Mucosa of gallbladder (tissue), 1 donor: ENCODE measurements at regions not wholly inside any gene's neighbourhood (a gene's known extent, or its start where the extent isn't known, plus 50 kb on each side); places are given as distances from the start of the nearest gene placed in this dataset.
"Not testable (repeated sequence)": the region's sequence is repeated elsewhere in the genome, so short reads cannot be mapped to it uniquely, and the experiment has no call there.

Experiments
- DNase-seq: peaks from one replicate; pipeline ENCODE4 v3.0.0-alpha.2; 2020; ENCODE audit warnings: low spot score
- donor health status: DM: no; HTN: no; CAD: no.

DNA sequence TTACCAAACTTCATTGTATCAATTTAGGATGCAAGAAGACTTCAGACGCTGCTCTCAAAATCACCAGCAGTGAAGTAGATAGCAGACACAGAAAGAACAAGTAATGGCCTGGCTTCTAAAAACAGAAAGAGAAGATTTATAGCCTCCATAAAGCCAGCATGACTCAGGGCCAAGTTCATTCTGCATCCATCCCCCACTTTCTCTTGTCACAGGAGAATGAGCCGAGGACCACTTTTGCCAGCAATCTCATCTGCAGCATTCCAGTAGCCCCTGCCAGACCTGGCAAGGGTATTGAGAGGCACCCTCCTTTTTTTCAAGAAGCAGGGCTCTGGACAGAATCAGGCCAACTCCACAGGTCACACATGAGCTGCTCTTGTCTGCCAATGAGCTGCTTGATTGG lies 355.4 kb upstream of the SOX9 start:
- no peak for DNase-seq

DNA sequence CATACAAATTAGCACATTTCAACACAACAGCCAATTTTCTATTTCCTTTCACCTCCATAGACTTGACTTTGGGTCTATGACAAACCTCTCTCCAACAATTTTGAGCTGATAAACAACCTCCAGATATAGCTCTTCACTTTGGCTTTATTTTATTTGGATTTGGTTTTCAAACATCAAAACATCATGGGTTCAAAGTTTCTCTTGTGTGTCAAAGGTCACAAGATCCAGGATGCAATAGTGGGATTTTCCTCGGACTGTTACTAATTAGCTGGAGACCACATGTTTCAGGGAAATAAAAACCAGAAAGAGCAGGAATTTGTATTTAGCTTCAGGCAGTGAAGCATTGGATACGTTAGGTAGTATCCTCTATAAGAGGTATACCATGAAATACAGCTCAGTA lies 351.0 kb upstream of the SOX9 start:
- no peak for DNase-seq

DNA sequence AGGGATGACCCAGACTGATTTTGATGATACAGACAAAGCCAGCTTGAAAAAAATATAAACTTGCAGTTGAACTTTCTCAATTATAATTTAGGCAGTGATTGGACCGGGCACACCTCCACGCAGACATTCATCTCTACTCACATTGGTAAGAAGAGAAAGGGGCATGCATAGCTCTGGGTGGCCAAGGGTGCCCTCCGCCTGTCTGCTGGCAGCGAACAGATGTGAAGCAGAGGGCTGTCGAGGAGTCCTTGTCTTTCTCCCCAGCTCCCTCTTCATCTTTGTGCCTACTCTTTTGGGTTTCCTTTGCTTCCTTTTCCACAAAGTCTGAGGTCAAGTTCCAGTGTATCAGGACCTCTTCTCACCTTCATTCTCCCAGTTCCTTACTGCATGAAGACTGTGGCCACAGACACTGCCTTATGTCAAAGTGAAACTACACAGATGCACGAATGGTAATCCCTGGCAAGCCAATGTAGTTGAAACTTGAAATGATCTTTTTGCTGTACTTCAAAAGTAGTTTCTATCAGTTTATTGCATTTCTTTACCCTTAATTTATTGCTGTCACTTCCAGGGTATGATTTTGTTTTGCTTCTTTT lies 343.7 kb upstream of the SOX9 start:
- DNase-seq = no peak

DNA sequence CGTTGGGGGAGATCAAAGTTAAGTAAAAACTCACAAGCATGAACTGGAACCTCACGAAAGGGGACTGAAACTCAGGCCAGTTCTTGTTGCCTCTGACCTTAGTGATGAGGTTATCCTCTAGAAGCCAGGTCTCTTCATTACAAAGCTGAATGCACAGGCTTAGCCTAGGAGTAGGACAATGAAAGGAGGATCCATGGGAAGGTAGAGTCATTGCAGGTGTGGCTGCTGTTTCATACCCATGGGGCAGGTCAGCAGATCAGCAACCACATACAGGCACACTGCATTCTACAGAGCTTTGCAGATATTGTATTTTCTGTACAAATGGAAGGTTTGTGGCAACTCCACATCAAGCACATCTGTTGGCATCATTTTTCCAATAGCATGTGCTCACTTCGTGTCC lies 341.3 kb upstream of the SOX9 start:
- DNase-seq = no peak

DNA sequence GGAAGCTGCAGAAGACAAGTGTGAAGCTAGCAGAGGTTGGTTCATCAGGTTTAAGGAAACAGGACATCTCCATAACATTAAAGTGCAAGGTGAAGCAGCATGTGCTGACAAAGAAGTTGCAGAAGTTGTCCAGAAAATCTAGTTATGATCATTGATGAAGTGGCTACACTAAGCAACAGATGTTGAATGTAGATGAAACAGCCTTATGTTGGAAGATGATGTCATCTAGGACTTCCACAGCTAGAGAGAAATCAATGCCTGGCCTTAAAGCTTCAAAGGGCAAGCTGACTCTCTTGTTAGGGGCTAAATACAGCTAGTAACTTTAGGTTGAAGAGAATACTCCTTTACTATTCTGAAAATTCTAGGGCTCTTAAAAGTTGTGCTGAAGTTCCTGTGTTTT lies 340.2 kb upstream of the SOX9 start:
- no peak for DNase-seq

DNA sequence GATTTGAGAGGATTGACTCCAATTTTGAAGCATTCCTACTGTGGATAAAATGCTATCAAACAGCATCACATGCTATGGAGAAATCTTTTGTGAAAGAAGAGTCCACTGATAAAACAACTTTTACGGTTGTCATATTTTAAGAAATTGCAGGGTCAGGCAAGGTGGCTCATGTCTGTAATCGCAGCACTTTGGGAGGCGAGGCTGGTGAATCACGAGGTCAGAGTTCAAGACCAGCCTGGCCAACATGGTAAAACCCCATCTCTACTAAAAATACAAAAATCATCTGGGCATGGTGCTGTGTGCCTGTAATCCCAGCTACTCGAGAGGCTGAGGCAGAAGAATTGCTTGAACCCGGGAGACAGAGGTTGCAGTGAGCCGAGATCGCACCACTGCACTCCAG lies 338.8 kb upstream of the SOX9 start:
- DNase-seq = not testable (repeated sequence)

- DNase-seq = no peak
Observed at GRCh38 chr17:71790791-71791190, 330.0 kb upstream of the SOX9 start.

DNA sequence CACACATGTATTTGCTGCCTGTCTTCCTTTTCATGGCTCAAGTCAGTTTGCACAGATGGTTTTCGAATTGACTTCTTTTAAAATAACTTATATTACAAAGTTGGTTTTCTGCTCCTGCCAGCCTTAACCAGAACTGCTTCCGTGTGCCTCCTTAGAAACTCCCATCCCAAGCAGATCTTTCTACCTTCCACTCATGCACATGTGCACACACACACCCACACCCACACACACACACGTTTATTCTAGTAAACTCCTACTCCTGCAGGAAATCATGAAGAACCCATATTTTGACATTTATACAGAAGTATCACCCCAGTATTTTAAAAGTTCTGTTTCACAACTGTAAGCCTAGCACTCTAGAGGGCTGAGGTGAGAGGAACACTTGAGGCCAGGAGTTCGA lies 329.5 kb upstream of the SOX9 start:
- DNase-seq = no peak

- peak; percentile 49 for DNase-seq
Observed at GRCh38 chr17:71792966-71793365, 327.9 kb upstream of the SOX9 start.

- DNase-seq = no peak
Observed at GRCh38 chr17:71793518-71793917, 327.3 kb upstream of the SOX9 start.

GRCh38 chr17:71798701-71799100 lies 322.1 kb upstream of the SOX9 start:
- DNase-seq = no peak

DNA sequence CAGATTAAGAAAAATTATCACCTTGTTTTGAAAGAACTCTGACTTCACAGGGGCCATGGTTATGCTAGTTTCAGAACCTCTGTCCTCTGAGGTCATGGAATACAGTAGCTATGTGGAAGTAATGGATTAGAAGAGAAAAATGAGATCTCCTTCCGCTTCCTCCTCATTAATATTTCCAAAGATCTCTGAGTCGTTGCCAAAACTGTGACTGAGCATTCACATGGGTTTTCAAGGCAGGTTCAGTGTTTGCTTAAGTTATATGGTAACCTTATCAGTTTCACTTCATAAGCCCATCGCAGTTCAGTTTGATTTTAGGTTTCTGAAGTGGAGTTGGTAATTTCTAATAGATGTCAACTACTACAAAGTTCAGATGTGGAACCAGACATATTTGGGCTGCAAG lies 321.2 kb upstream of the SOX9 start:
- peak; percentile 45 for DNase-seq

GRCh38 chr17:71801301-71801700 lies 319.5 kb upstream of the SOX9 start:
- DNase-seq = no peak

DNA sequence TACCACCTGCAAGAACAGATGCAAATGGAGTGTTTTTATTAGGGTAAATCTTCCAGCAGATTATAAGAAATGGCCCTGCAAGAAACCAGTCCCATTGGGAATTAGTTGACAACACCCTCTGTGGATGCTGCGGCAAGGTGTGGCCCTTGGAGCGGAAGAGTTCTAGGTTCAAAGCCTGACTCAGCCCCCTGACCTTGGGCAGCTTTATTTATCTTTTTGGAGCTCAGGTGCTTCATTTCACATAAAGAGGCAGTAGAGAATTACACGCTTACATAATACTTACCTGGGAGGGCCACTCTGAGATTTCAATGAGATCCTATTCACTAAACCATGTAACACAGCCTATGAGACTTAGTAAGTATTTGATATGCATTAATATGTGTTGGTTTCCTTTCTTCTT lies 318.2 kb upstream of the SOX9 start:
- no peak for DNase-seq

DNA sequence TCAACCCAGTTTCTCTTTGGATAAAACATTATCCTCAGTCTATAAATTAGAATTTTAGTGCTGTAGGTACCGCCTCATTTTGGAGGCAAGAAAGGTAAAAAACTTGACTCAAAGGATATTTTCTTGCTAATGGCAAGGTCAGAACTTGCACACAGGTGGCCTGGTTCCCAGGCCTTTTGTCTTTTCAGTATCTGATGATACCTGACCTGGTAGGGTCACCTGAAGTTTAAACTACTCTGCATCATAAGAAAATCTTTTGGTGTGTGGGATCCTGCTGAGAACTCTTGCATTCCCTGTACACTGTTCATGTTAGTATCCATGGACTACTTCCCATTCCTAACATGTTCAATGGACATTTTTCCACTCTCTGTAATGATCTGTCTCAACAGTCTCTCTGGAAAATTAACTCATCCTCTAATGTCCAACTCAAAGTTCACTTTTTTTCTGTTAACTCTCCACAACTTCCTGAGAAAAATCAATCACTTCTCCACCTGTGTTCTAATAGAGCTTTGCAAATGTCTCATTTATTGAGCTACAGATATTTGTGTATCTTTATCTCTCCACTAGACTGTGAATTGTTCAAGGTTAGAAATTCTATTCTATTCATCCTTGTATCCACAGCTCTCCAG lies 317.1 kb upstream of the SOX9 start:
- no peak for DNase-seq

DNA sequence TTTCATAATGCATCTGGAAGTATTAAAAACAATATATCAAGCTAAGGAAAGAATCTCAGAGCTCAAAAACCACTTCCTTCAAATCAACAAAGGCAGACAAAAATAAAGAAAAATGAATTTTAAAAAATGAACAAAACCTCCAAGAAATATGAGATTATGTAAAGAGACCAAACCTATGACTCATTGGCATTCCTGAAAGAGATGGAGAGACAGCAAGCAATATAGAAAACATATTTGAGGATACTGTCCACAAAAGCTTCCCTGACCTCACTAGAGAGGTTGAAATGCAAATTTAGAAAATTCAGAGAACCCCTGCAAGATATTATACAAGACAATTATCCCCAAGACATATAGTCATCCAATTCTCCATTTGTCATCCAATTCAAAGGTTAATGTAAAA lies 311.3 kb upstream of the SOX9 start:
- DNase-seq = no peak

- not testable (repeated sequence) for DNase-seq
Observed at GRCh38 chr17:71813861-71814260, 307.0 kb upstream of the SOX9 start.

DNA sequence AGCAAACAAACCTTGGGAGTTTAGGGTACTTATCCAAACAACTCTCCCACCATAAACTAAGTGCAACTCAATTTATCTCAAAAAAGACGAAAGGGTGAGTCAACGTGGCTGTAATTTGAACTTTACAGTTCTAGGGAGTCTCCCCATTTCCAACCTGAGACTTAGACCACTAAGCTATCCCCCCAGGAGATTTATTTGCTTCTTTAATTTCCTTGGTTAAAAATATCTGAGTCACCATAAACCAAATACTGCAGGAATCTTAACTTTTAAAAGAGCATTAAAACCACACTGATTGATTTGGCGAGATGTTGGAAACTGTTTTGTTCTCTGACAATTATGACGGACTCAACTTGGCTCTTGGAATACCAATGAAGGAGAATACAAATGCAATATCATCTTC lies 299.3 kb upstream of the SOX9 start:
- no peak for DNase-seq

GRCh38 chr17:71824671-71825070 lies 296.1 kb upstream of the SOX9 start:
- DNase-seq = no peak

DNA sequence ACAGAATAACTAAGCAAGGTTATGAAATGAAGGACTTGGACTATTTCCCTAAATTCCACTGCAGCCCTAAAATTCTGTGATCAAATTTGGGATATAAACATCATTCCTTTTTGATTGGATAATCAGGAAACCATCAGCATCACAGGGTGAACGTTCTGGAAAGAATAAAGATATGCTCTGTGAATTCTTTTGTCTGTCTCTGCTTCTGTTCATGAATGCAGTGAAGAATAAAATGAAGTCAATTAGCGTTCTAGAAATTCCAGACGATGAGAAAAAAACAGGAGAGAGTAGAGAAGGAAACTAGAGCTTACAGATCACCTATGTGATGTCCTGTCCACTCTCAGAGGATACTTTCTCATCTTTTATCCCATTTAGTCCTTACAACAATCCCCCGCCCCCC lies 295.1 kb upstream of the SOX9 start:
- DNase-seq = no peak

DNA sequence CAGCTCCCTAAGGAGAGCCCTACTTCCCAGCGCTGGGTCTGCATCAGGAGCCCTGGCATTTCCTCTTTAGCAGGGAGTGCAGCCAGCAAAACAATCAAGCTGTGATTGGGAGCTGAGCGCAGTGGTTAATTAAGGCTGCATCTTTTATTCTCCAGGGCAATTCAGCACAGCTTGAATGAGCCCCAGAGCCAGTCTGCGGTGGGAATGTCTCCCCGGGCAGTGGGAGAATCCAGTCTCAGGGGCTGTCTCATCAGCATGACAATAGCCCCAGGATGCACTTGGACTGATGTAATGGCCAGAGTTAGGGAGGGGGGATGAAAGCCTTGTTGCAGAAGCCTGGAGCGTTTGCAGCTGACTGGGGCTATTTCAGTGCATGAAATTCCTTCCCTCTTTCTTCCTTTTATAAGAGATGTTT lies 292.6 kb upstream of the SOX9 start:
- no peak for DNase-seq

- no peak for DNase-seq
Observed at GRCh38 chr17:71830866-71831265, 290.0 kb upstream of the SOX9 start.

GRCh38 chr17:71842986-71843385 lies 277.8 kb upstream of the SOX9 start:
- DNase-seq = no peak

DNA sequence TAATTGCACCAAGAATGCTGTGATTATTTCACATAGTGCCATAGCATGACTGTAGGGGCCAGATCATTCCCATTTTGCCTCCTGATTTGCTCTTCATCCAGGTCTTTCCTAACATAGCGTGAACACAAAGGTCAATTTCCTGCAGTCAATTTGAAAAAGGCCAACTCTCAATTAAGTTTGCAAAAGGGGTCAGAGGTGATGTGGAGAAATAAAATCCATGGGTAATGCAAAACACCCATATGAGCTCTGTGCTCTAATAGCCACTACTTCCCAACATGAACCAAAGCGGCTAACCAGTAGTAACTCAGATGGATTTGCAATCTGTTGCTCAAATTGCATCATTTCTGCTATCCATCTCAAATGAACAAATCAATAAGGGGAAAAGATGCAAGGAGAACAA lies 275.5 kb upstream of the SOX9 start:
- no peak for DNase-seq
